Caco-2 (cell line): ENCODE measurements at regions not wholly inside any gene's neighbourhood (a gene's known extent, or its start where the extent isn't known, plus 50 kb on each side); places are given as distances from the start of the nearest gene placed in this dataset.

Experiments used
- BruUV-seq: library from RNA; stranded (reverse); fragments of 400-500 nt; replicated peaks from 2 replicates; lab custom pipeline; 2021; lab: Mats Ljungman, UMichigan
- CTCF ChIA-PET: fragments of 300-600 bp; sonication (Branson Sonifier 250); formaldehyde crosslinking; loops from one replicate; lab custom pipeline; 2022; ENCODE audit warnings: antibody characterized with exemption; lab: Charles Lee
- POLR2A ChIA-PET: fragments of 300-600 bp; sonication (Branson Sonifier 250); formaldehyde crosslinking; loops from one replicate; lab custom pipeline; 2022; ENCODE audit warnings: antibody characterized with exemption; lab: Charles Lee
- DNase-seq, 2 experiments: peaks; one replicate each; pipeline versions ENCODE4 v3.0.0 to v3.0.0-alpha.2; 2020 to 2022
- H3K27me3 ChIP-seq: replicated peaks from 2 replicates; pipeline ENCODE4 v1.6.0; 2011; ENCODE audit warnings: low read length; ENCODE audit not compliant: control insufficient read depth, insufficient read depth
- H3K36me3 ChIP-seq: 2 replicates; pipeline ENCODE4 v1.5.1; 2011; ENCODE audit warnings: low read length; ENCODE audit not compliant: control insufficient read depth, insufficient read depth
- H3K4me1 ChIP-seq: fragments of 250-450 bp; sonication (Bioruptor Pico); 2 replicates; pipeline ENCODE4 v1.5.1; 2020; ENCODE audit warnings: mild to moderate bottlenecking
- H3K4me3 ChIP-seq: 2 replicates; pipeline ENCODE4 v1.5.1; 2011; ENCODE audit warnings: low read depth, mild to moderate bottlenecking, control low read depth, low read length
- H3K9me3 ChIP-seq: fragments of 250-450 bp; sonication (Bioruptor Pico); 2 replicates; pipeline ENCODE4 v1.5.1; 2020; ENCODE audit warnings: mild to moderate bottlenecking, moderate library complexity
- H3K27ac Mint-ChIP-seq: one replicate; pipeline ENCODE4 v1.8.0; 2022; ENCODE audit warnings: mixed read lengths; ENCODE audit not compliant: unreplicated experiment
- H3K27me3 Mint-ChIP-seq: one replicate; pipeline ENCODE4 v1.8.0; 2022; ENCODE audit warnings: mixed read lengths; ENCODE audit not compliant: insufficient read depth, unreplicated experiment
- H3K36me3 Mint-ChIP-seq: one replicate; pipeline ENCODE4 v1.8.0; 2022; ENCODE audit warnings: mild to moderate bottlenecking, mixed read lengths; ENCODE audit not compliant: insufficient read depth, unreplicated experiment
- H3K4me1 Mint-ChIP-seq: one replicate; pipeline ENCODE4 v1.8.0; 2022; ENCODE audit warnings: low read depth, mixed read lengths; ENCODE audit not compliant: unreplicated experiment
- H3K4me3 Mint-ChIP-seq: one replicate; pipeline ENCODE4 v1.8.0; 2022; ENCODE audit warnings: mild to moderate bottlenecking, moderate library complexity, mixed read lengths; ENCODE audit not compliant: unreplicated experiment
- H3K9me3 Mint-ChIP-seq: one replicate; pipeline ENCODE4 v1.8.0; 2022; ENCODE audit warnings: mixed read lengths; ENCODE audit not compliant: unreplicated experiment
- CTCF ChIP-seq, 2 experiments: fragments of 200-600 bp in 1 of 2; IDR thresholded peaks; 1 replicate in 1 of 2; 2 replicates in 1 of 2; pipeline versions ENCODE4 v1.5.1 to v1.8.0; 2011 to 2022; ENCODE audit warnings: antibody characterized with exemption in 1 of 2, control low read depth in 1 of 2, inconsistent platforms in 1 of 2, low read depth in 1 of 2, low read length in 1 of 2, mild to moderate bottlenecking in 1 of 2, moderate library complexity in 1 of 2; ENCODE audit not compliant: insufficient read depth in 1 of 2, severe bottlenecking in 1 of 2, unreplicated experiment in 1 of 2
- intact Hi-C: fragments of 100-400 bp; cut with micrococcal nuclease; formaldehyde crosslinking; loops from one replicate; pipeline ENCODE4 v1.10.0; 2022; ENCODE audit not compliant: unreplicated experiment

GRCh38 chr10:34890939-34891338 lies 75.8 kb upstream of the PARD3 start:
- Mint-ChIP-seq H3K27me3 (no peaks in the 10 kb centered on the region), H3K4me1 (no peaks in the 10 kb centered on the region), H3K36me3 (no peaks in the 10 kb centered on the region), H3K9me3 (no peaks in the 10 kb centered on the region), H3K27ac (no peak overlapping the region), H3K4me3 (no peak overlapping the region)
- Histone ChIP-seq H3K4me1 (no peaks in the 10 kb centered on the region), H3K9me3 (no peaks in the 10 kb centered on the region), H3K36me3 (no peaks in the 10 kb centered on the region), H3K4me3 (no peak overlapping the region), H3K27me3 (no peaks in the 10 kb centered on the region)
- no peak for TF ChIP-seq CTCF (IDR thresholded peaks at IDR 0.05; ENCODE audit: insufficient read depth in 1 of 2, low read depth in 1 of 2, low read length in 1 of 2, severe bottlenecking in 1 of 2, unreplicated experiment in 1 of 2)
- ChIA-PET POLR2A (interaction anchor here (0.5 kb wide), 1 partner anchor 126 kb away, joined by 3 read pairs; no protein-coding TSS in a partner anchor), CTCF (no interaction called here)
- no peak for DNase-seq
- intact Hi-C loops = no loop called here
- BruUV-seq = no TSS peak

GRCh38 chr10:34889004-34889869 lies 74.1 kb upstream of the PARD3 start:
- Mint-ChIP-seq H3K36me3 (no peaks in the 10 kb centered on the region), H3K27ac (no peak overlapping the region), H3K4me3 (no peak overlapping the region), H3K9me3 (no peaks in the 10 kb centered on the region), H3K4me1 (no peaks in the 10 kb centered on the region), H3K27me3 (no peaks in the 10 kb centered on the region)
- intact Hi-C loops = no loop called here
- Histone ChIP-seq H3K9me3 (no peaks in the 10 kb centered on the region), H3K4me3 (no peak overlapping the region), H3K4me1 (0 out of 2 replicates have a peak, but pooled peaks cover 6% of the 10 kb centered on the region), H3K36me3 (no peaks in the 10 kb centered on the region), H3K27me3 (no peaks in the 10 kb centered on the region)
- no TSS peak for BruUV-seq
- ChIA-PET CTCF (no interaction called here), POLR2A (no interaction called here)
- no peak for DNase-seq
- TF ChIP-seq CTCF (IDR thresholded peaks at IDR 0.05; ENCODE audit: insufficient read depth in 1 of 2, low read depth in 1 of 2, low read length in 1 of 2, severe bottlenecking in 1 of 2, unreplicated experiment in 1 of 2) = no peak

GRCh38 chr10:34886906-34887642 lies 72.0 kb upstream of the PARD3 start:
- no TSS peak for BruUV-seq
- Histone ChIP-seq H3K36me3 (no peaks in the 10 kb centered on the region), H3K27me3 (no peaks in the 10 kb centered on the region), H3K4me1 (0 out of 2 replicates have a peak, but pooled peaks cover 6% of the 10 kb centered on the region), H3K4me3 (no peak overlapping the region), H3K9me3 (no peaks in the 10 kb centered on the region)
- Mint-ChIP-seq H3K27me3 (no peaks in the 10 kb centered on the region), H3K4me1 (no peaks in the 10 kb centered on the region), H3K9me3 (no peaks in the 10 kb centered on the region), H3K36me3 (no peaks in the 10 kb centered on the region), H3K27ac (no peak overlapping the region), H3K4me3 (no peak overlapping the region)
- DNase-seq = no peak
- POLR2A ChIA-PET = no interaction called here
- no peak for TF ChIP-seq CTCF (IDR thresholded peaks at IDR 0.05; ENCODE audit: insufficient read depth in 1 of 2, low read depth in 1 of 2, low read length in 1 of 2, severe bottlenecking in 1 of 2, unreplicated experiment in 1 of 2)
- intact Hi-C loops = no loop called here
- CTCF ChIA-PET = no interaction called here
